OCI-LY3 (cell line): ENCODE measurements at regions not wholly inside any gene's neighbourhood (a gene's known extent, or its start where the extent isn't known, plus 50 kb on each side); places are given as distances from the start of the nearest gene placed in this dataset.
A peak's percentile ranks its signal among the peaks of the same experiment; 100 is the strongest.

ENCODE experiments used
- H2AFZ ChIP-seq: fragments of 200-600, 300-600 bp; shearing (Covaris generic); 2 replicates; pipeline ENCODE4 v1.6.0; 2014; ENCODE audit warnings: antibody characterized with exemption, low read depth, low read length
- H3K27ac ChIP-seq: fragments of 200-600, 300-600 bp; sonication (generic); 2 replicates; pipeline ENCODE4 v1.5.1; 2014; ENCODE audit warnings: mild to moderate bottlenecking, low read length, moderate library complexity, mixed read lengths
- H3K27me3 ChIP-seq: fragments of 200-600, 300-600 bp; sonication (generic); 2 replicates; pipeline ENCODE4 v1.6.1; 2014; ENCODE audit warnings: low read depth, low read length, mixed read lengths
- H3K36me3 ChIP-seq: fragments of 200-600, 300-600 bp; sonication (generic); replicated peaks from 2 replicates; pipeline ENCODE3; 2014; ENCODE audit warnings: low read depth, low read length, mixed read lengths
- H3K4me1 ChIP-seq: fragments of 300-600, 200-600 bp; sonication (generic); 2 replicates; pipeline ENCODE4 v1.6.1; 2014; ENCODE audit warnings: low read length, mixed read lengths
- H3K4me2 ChIP-seq: fragments of 200-600, 300-600 bp; sonication (generic); 2 replicates; pipeline ENCODE4 v1.6.1; 2014; ENCODE audit warnings: low read length, mixed read lengths
- H3K4me3 ChIP-seq: fragments of 300-600, 200-600 bp; sonication (generic); 2 replicates; pipeline ENCODE4 v1.5.1; 2014; ENCODE audit warnings: antibody characterized with exemption, mild to moderate bottlenecking, low read length, moderate library complexity
- H3K79me2 ChIP-seq: fragments of 300-600, 200-600 bp; shearing (Covaris generic); 2 replicates; pipeline ENCODE4 v1.6.1; 2014; ENCODE audit warnings: mild to moderate bottlenecking, low read length, mixed read lengths
- H3K9ac ChIP-seq: fragments of 300-600, 200-600 bp; shearing (Covaris generic); 2 replicates; pipeline ENCODE4 v1.6.0; 2014; ENCODE audit warnings: mild to moderate bottlenecking, low read length, moderate library complexity
- H3K9me3 ChIP-seq: fragments of 200-600, 300-600 bp; shearing (Covaris generic); 2 replicates; pipeline ENCODE4 v1.6.1; 2014; ENCODE audit warnings: low read length, mixed read lengths; ENCODE audit not compliant: insufficient read depth
- H4K20me1 ChIP-seq: fragments of 200-600, 300-600 bp; sonication (generic); 2 replicates; pipeline ENCODE4 v1.6.1; 2016; ENCODE audit warnings: low read length, mixed read lengths; ENCODE audit not compliant: insufficient read depth
- CTCF ChIP-seq: fragments of 200-600, 300-600 bp; sonication (generic); IDR thresholded peaks from 2 replicates; pipeline ENCODE4 v1.5.1; 2014; ENCODE audit warnings: antibody characterized with exemption, low read length, low read depth
- EZH2phosphoT487 ChIP-seq: fragments of 200-600 bp; shearing (Covaris generic); IDR thresholded peaks from 2 replicates; pipeline ENCODE4 v1.6.1; 2018; ENCODE audit warnings: antibody characterized with exemption, mixed run types, low read depth

GRCh38 chr4:149932188-149932587 is 116.5 kb upstream of the IQCM start:
- Histone ChIP-seq H3K27ac (no peak overlapping the region), H3K4me3 (no peak overlapping the region), H4K20me1 (no peaks in the 10 kb centered on the region), H3K9me3 (no peaks in the 10 kb centered on the region), H3K79me2 (no peaks in the 10 kb centered on the region), H3K4me1 (peaks cover 5% of the 10 kb centered on the region), H3K27me3 (no peaks in the 10 kb centered on the region), H3K9ac (no peak overlapping the region), H3K4me2 (no peak overlapping the region), H3K36me3 (no peaks in the 10 kb centered on the region), H2AFZ (no peak overlapping the region)
- TF ChIP-seq CTCF (no peak), EZH2phosphoT487 (no peak)

GRCh38 chr4:149933120-149933519 is 117.5 kb upstream of the IQCM start:
- H3K27ac ChIP-seq = no peak overlapping the region
- no peaks in the 10 kb centered on the region for H3K79me2 ChIP-seq
- no peak overlapping the region for H3K4me3 ChIP-seq
- H3K9ac ChIP-seq = no peak overlapping the region
- no peaks in the 10 kb centered on the region for H3K27me3 ChIP-seq
- H3K36me3 ChIP-seq = no peaks in the 10 kb centered on the region
- no peaks in the 10 kb centered on the region for H3K9me3 ChIP-seq
- no peak overlapping the region for H2AFZ ChIP-seq
- peaks cover 5% of the 10 kb centered on the region for H3K4me1 ChIP-seq
- TF ChIP-seq CTCF = no peak
- TF ChIP-seq EZH2phosphoT487 = no peak
- no peaks in the 10 kb centered on the region for H4K20me1 ChIP-seq
- H3K4me2 ChIP-seq = no peak overlapping the region

- TF ChIP-seq CTCF (no peak), EZH2phosphoT487 (no peak)
- no peak overlapping the region for H3K4me3 ChIP-seq
- no peak overlapping the region for H3K9ac ChIP-seq
- H3K4me2 ChIP-seq = no peak overlapping the region
- H3K27me3 ChIP-seq = no peaks in the 10 kb centered on the region
- H3K9me3 ChIP-seq = no peaks in the 10 kb centered on the region
- H2AFZ ChIP-seq = no peak overlapping the region
- no peaks in the 10 kb centered on the region for H4K20me1 ChIP-seq
- H3K27ac ChIP-seq = no peak overlapping the region
- H3K4me1 ChIP-seq = peaks cover 5% of the 10 kb centered on the region
- H3K36me3 ChIP-seq = no peaks in the 10 kb centered on the region
- H3K79me2 ChIP-seq = no peaks in the 10 kb centered on the region
These were observed 118.2 kb upstream of the IQCM start for GRCh38 chr4:149933883-149934282.

- peak overlapping the region; percentile 26 for H3K4me2 ChIP-seq
- no peaks in the 10 kb centered on the region for H3K27me3 ChIP-seq
- H2AFZ ChIP-seq = peak overlapping the region; percentile 83
- H3K79me2 ChIP-seq = no peaks in the 10 kb centered on the region
- H3K9ac ChIP-seq = no peak overlapping the region
- no peaks in the 10 kb centered on the region for H3K36me3 ChIP-seq
- H3K4me3 ChIP-seq = no peak overlapping the region
- H4K20me1 ChIP-seq = no peaks in the 10 kb centered on the region
- TF ChIP-seq EZH2phosphoT487 = no peak
- no peak for TF ChIP-seq CTCF
- no peaks in the 10 kb centered on the region for H3K9me3 ChIP-seq
- peaks cover 6% of the 10 kb centered on the region for H3K4me1 ChIP-seq
- no peak overlapping the region for H3K27ac ChIP-seq
These were observed 128.9 kb upstream of the DCLK2 start for GRCh38 chr4:149949381-149949780.
